HG03565 (cell line): ENCODE measurements at regions not wholly inside any gene's neighbourhood (a gene's known extent, or its start where the extent isn't known, plus 50 kb on each side); places are given as distances from the start of the nearest gene placed in this dataset.

ENCODE experiments used
- ATAC-seq: cut with Tn5 transposase; IDR thresholded peaks from one replicate; pipeline ENCODE4 v1.9.1; 2021; ENCODE audit warnings: mild to moderate bottlenecking, moderate library complexity; ENCODE audit not compliant: unreplicated experiment

DNA sequence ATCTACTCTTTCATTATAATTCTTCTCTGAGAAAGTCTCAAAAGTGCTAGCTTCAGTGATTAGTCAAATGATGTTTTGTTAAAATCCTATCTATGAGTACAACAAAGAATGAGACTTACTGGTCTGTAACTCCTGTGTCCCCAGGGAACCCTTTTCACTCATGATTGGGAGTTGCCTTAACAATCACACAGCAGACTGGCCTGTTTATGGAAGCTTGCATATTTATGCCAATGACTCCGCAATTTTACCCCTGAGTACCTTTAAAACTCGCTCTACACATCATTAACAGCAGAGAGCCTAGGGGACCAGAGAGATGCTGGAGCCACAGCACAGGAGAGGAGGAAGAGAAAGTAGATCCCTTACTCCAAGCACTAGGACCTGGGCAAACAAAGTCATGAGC lies 628.1 kb downstream of the IGSF11 start:
- ATAC-seq = no peak

DNA sequence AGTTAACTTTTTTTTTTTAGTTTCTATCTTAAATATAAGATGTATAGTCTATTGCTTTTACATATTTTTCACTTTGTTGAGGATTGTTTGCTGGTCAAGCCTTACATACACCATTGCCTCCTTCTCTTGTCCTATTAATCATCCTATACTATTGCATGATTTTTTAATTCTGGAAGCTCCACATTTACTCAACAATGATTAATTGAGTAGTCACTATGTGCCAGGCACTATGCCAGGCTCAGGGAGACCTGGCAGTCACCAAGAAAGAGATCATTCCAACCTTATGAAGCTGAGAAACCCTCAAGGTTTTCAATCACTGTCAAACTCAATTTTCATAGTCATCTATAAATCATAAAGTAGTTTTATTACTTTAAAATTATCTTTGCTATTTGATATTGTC lies 626.2 kb downstream of the IGSF11 start:
- no peak for ATAC-seq

DNA sequence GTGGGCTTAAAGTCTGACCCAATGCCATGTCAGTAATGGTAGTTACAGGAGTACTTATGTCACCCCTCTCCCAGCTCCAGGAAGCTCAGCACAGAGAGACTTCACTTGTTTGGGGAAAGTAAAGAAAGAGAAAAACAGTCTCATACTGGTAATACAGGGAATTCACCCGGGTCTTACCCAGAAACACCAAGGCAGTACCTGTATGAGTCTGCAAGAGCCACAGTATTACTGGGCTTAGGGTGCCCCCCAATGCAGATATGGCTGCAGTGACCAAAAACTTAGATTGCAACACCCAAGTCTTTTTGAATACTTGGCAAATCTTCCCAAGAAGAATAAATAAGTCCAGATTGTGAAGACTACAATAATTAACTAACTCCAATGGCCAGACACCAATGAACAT lies 622.1 kb downstream of the IGSF11 start:
- peak; percentile 96 for ATAC-seq

- ATAC-seq = no peak
Observed at GRCh38 chr3:118425272-118425837, 609.3 kb downstream of the IGSF11 start.

GRCh38 chr3:118433825-118434224 lies 600.8 kb downstream of the IGSF11 start:
- no peak for ATAC-seq

DNA sequence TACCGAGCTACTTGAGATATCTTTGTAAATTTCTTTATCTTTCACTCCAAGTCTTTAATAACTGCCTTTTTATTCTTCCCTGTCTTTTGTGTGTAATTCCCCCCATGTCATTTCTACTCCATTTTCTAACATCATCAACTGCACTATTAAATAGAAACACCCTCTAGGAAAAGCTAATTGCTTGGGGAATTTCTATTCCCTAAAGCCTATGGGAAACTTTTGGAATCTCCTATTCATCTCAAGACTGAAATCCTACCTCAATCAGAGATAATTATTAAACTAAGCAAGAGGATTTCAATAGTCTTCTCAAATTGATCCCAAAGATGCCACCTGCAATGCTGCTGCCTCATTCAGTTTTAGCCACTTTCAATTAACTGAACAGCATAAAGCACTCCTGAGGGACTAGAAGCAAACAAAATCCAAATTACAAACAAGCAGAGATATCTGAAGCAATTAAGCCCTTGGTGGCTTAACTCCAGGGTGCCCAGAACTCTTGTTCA lies 598.7 kb downstream of the IGSF11 start:
- ATAC-seq = no peak

- ATAC-seq = no peak
Observed at GRCh38 chr3:118436697-118437262, 597.9 kb downstream of the IGSF11 start.

- no peak for ATAC-seq
Observed at GRCh38 chr3:118445036-118445435, 589.6 kb downstream of the IGSF11 start.

DNA sequence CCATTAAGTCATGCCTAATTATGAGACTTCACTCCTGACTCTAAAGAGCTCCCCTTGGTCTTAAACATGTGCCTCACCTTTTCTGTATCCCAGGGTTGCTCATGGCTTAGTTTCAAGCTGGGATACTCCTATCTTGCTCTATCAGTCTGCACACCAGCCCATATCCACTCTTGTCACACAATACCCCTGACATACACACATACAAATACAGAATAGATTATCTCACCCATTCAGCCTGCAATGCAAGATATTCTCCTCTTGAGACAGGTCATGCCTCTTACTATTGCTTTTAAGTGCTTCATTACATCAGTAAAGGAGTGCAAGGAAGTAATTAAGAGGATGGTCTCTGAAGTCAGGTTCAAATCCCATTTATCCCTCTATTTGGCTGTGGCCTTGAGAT lies 587.3 kb downstream of the IGSF11 start:
- ATAC-seq = no peak

- ATAC-seq = no peak
Observed at GRCh38 chr3:118466795-118467330, 567.8 kb downstream of the IGSF11 start.

- no peak for ATAC-seq
Observed at GRCh38 chr3:118468801-118469200, 565.8 kb downstream of the IGSF11 start.

DNA sequence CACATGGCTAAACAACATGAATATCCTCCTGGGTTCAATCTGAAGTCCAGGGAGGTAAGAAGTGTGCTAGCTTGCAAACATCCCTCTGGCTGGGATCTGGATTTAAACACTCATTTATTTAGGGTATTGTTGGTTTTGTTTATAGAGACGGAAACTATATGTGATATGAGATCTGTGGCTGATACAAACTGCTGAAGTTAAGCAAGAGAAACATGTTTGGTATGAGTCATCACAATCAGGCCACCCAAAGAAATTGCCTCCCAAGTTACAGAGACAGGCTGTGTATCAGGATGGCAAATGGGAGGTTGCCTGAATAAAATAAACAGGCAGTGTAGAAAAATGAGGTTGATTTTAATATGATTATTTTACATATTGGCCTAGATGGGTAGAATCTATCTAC lies 562.1 kb downstream of the IGSF11 start:
- peak; percentile 69 for ATAC-seq

GRCh38 chr3:118473343-118473742 lies 561.3 kb downstream of the IGSF11 start:
- no peak for ATAC-seq

- no peak for ATAC-seq
Observed at GRCh38 chr3:118476885-118477618, 557.6 kb downstream of the IGSF11 start.

- ATAC-seq = no peak
Observed at GRCh38 chr3:118477768-118478167, 556.9 kb downstream of the IGSF11 start.

- ATAC-seq = no peak
Observed at GRCh38 chr3:118478706-118479276, 555.9 kb downstream of the IGSF11 start.

DNA sequence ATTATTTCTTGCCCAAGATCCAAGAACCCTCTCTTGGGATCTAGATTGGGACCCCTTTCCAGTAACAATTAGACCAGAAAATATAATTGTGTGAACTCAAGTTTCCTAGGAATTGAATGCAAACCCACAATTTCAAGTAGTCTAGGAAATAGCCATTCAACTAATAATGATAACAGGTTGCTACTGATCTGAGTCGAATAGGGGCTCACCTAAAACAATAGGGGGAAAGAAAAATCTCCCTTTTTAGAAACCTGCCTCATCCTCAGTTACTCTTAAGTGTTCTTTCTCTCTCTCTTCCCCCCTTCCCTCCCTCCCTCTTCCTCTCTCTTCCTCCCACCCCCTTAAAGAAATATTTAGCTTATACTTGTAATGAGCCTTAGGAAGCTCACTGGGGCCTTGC lies 555.3 kb downstream of the IGSF11 start:
- ATAC-seq = no peak

GRCh38 chr3:118480101-118480860 lies 554.4 kb downstream of the IGSF11 start:
- peak; percentile 49 for ATAC-seq

GRCh38 chr3:118485693-118486092 lies 549.0 kb downstream of the IGSF11 start:
- peak; percentile 43 for ATAC-seq

DNA sequence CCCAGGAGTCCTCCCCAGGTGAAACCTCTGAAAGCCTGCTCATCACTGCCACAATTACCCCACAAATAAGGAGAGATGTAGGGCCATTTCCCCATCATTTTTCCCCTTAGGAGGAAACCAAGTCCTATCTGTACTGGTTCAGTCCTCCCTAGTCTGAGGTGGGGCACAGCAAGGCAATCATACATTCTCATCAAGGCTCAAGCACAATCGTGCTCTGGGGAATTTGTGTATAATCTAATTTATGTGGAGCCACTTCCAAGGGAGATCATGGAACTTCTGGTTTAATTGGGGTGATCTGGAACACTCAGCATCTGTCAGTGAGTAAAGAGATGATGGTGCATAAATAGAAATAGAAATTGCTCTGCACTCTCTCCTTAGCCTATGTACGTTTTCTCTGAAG lies 546.9 kb downstream of the IGSF11 start:
- ATAC-seq = no peak

DNA sequence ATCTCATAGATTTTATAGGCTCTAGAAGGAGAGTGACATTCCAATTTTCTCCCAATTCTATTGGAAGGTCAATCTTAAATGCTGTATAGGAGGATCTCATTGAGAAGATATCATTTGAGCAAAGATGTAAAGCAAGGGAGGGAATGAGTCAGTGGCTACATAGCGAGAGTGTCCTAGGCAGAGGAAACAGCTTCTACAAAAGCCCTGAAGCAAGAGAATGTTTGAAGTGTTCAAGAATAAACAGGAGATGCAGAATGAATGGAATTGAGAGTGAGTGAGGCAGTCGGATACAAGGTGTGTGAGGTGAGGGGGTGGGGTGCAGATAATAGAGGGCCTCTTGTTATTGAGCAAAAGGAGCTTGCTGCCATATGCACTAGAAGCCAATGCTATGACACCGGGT lies 545.9 kb downstream of the IGSF11 start:
- ATAC-seq = no peak
